Activated naive CD8-positive, alpha-beta T cell (primary cell): ENCODE measurements at regions not wholly inside any gene's neighbourhood (a gene's known extent, or its start where the extent isn't known, plus 50 kb on each side); places are given as distances from the start of the nearest gene placed in this dataset.
A peak's percentile ranks its signal among the peaks of the same experiment; 100 is the strongest.
"Not testable (repeated sequence)": the region's sequence is repeated elsewhere in the genome, so short reads cannot be mapped to it uniquely, and the experiment has no call there.

Experiments used
- H3K27ac Mint-ChIP-seq: one replicate; pipeline ENCODE4 v1.8.0; 2021; ENCODE audit warnings: mixed read lengths
- H3K27me3 Mint-ChIP-seq: one replicate; pipeline ENCODE4 v1.8.0; 2021; ENCODE audit warnings: mixed read lengths
- H3K36me3 Mint-ChIP-seq: one replicate; pipeline ENCODE4 v1.8.0; 2021; ENCODE audit warnings: mixed read lengths
- H3K4me1 Mint-ChIP-seq: one replicate; pipeline ENCODE4 v1.8.0; 2021; ENCODE audit warnings: low read depth, mixed read lengths
- H3K4me3 Mint-ChIP-seq: one replicate; pipeline ENCODE4 v1.8.0; 2021; ENCODE audit warnings: mild to moderate bottlenecking, mixed read lengths
- H3K9me3 Mint-ChIP-seq: one replicate; pipeline ENCODE4 v1.8.0; 2021; ENCODE audit warnings: low read depth, mixed read lengths

DNA sequence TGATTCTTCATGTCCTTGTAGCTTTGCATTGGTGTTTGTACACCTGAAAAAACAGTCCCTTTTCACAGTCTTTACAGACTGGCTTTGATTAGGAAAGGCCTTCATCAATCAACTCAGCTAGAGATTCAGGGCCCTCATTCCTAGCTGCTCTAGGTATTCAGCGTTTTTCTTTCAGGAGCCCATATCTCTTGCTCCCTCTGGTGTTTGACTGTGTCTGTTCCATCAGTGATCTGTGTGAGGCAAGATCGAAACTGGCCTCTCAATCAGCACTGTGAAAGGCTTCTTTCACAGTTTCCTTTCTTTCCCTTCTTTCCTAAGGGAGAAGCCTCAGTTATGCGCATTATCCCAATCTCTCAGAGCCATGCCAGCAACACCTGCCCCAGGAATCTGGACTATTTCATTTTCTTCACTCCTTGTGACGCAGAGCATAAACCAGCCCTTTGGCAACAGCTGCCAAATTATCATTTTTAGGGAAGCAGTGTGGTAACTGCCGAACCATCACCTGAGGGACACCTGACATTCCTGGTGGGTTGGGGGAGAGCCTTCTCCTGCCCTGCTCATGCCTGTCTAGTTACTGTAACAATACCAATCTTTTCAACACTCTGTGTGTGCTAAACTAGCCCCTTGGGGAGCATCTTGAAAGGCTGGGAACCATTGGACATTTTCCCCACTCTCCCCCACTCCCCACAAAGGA is 75.7 kb upstream of the CCDC71L start:
- Mint-ChIP-seq H3K9me3 (no peaks in the 10 kb centered on the region), H3K36me3 (no peaks in the 10 kb centered on the region), H3K4me1 (peaks cover 34% of the 10 kb centered on the region), H3K4me3 (peak overlapping the region; percentile 40), H3K27me3 (no peaks in the 10 kb centered on the region), H3K27ac (peak overlapping the region; percentile 75)

DNA sequence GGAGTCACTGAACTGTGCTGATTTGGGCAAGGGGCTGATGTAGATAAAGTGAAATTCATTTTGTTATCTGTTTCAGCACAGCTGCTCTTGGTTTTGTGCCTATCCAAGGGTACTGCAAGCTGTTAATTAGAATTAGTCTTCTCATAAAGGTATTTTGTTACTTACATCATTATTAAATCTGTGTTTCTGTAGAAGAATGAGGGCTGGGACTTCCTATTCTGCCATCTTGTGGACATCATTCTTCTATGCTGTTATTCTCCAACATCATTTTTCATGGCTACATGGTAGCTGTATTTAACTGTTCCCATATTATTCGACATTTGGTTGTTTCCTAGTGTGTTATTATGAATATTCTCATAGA is 76.2 kb upstream of the CCDC71L start:
- H3K4me1 Mint-ChIP-seq = peaks cover 29% of the 10 kb centered on the region
- H3K27me3 Mint-ChIP-seq = no peaks in the 10 kb centered on the region
- no peak overlapping the region for H3K27ac Mint-ChIP-seq
- H3K36me3 Mint-ChIP-seq = no peaks in the 10 kb centered on the region
- no peaks in the 10 kb centered on the region for H3K9me3 Mint-ChIP-seq
- no peak overlapping the region for H3K4me3 Mint-ChIP-seq

GRCh38 chr7:106740806-106741205 is 79.8 kb upstream of the CCDC71L start:
- Mint-ChIP-seq H3K36me3 (no peaks in the 10 kb centered on the region), H3K27me3 (no peaks in the 10 kb centered on the region), H3K9me3 (no peaks in the 10 kb centered on the region), H3K27ac (no peak overlapping the region), H3K4me1 (peaks cover 21% of the 10 kb centered on the region), H3K4me3 (no peak overlapping the region)

GRCh38 chr7:106744563-106745091 is 83.7 kb upstream of the CCDC71L start:
- peaks cover 3% of the 10 kb centered on the region for H3K36me3 Mint-ChIP-seq
- H3K27me3 Mint-ChIP-seq = no peaks in the 10 kb centered on the region
- no peaks in the 10 kb centered on the region for H3K9me3 Mint-ChIP-seq
- no peak overlapping the region for H3K27ac Mint-ChIP-seq
- peaks cover 7% of the 10 kb centered on the region for H3K4me1 Mint-ChIP-seq
- no peak overlapping the region for H3K4me3 Mint-ChIP-seq

DNA sequence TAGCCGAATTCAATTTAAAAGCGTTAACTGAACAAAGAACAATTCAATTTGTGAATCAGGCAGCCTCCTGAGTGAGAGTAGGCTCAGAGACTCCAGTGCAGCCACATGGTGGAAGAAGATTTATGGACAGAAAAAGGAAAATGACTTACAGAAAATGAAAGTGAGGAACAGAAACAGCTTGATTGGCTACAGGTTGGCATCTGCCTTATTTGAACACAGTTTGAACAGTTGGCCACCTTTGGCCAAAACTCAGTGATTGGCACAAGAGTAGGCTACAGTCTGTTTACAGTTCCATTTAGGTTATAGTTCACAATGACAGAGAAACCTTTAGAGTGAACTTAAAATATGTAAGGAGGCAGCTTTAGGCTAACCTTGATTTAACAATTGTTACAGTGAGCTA is 86.3 kb upstream of the CCDC71L start:
- not testable (repeated sequence) for H3K27me3 Mint-ChIP-seq, H3K4me3 Mint-ChIP-seq, H3K9me3 Mint-ChIP-seq, H3K4me1 Mint-ChIP-seq, H3K36me3 Mint-ChIP-seq, H3K27ac Mint-ChIP-seq

DNA sequence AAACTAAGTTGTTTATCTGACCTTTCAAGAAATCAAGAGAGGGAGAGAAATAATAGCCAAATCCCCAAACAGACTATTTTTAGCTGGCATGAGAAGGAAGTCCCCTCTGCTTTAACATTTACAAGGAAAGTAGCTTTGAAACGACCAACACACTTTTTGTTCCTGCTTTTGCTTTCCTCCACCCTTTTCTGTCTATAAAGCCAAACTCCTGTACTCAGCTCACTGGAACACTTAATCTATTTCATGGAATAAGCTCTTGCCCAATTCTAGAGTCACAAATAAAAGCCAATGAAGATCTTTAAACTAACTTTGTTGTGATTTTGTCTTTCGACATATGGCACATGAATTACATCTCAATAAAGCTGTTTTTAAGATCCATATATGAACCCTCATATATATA is 86.8 kb upstream of the CCDC71L start:
- H3K4me3 Mint-ChIP-seq = no peak overlapping the region
- H3K36me3 Mint-ChIP-seq = peaks cover 3% of the 10 kb centered on the region
- H3K4me1 Mint-ChIP-seq = peaks cover 7% of the 10 kb centered on the region
- no peaks in the 10 kb centered on the region for H3K27me3 Mint-ChIP-seq
- no peak overlapping the region for H3K27ac Mint-ChIP-seq
- no peaks in the 10 kb centered on the region for H3K9me3 Mint-ChIP-seq

- Mint-ChIP-seq H3K27ac (no peak overlapping the region), H3K4me1 (peaks cover 7% of the 10 kb centered on the region), H3K4me3 (no peak overlapping the region), H3K9me3 (peaks cover 3% of the 10 kb centered on the region), H3K36me3 (peaks cover 5% of the 10 kb centered on the region), H3K27me3 (no peaks in the 10 kb centered on the region)
Observed at GRCh38 chr7:106749165-106749564, 88.2 kb upstream of the CCDC71L start.

GRCh38 chr7:106750773-106751172 is 89.8 kb upstream of the CCDC71L start:
- Mint-ChIP-seq H3K27me3 (no peaks in the 10 kb centered on the region), H3K27ac (no peak overlapping the region), H3K4me1 (peaks cover 1% of the 10 kb centered on the region), H3K9me3 (peaks cover 4% of the 10 kb centered on the region), H3K4me3 (no peak overlapping the region), H3K36me3 (peaks cover 8% of the 10 kb centered on the region)

DNA sequence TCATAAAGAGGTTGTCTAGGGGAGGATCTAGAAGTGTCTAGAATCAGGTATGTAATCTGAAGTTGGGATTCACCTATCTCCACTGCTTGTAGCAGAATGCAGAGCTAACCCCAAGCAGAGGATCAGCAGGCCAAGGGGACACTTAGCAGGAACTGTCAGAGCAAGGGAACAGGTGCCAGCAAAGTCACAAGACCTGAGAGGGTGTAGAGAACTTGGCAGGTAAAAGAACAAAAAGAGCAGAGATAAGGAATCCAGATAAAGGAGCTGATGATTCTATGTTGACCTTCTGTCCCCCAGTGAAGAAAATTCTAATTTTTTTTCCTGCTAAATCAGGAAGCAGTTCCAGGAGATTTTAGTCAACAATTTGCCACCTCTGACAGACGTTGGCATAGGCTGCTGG is 91.4 kb upstream of the CCDC71L start:
- Mint-ChIP-seq H3K27ac (no peak overlapping the region), H3K27me3 (no peaks in the 10 kb centered on the region), H3K4me3 (no peak overlapping the region), H3K36me3 (peaks cover 12% of the 10 kb centered on the region), H3K9me3 (peaks cover 4% of the 10 kb centered on the region), H3K4me1 (no peaks in the 10 kb centered on the region)

GRCh38 chr7:106755024-106755423 is 94.1 kb upstream of the CCDC71L start:
- H3K27me3 Mint-ChIP-seq, H3K4me1 Mint-ChIP-seq, H3K9me3 Mint-ChIP-seq, H3K36me3 Mint-ChIP-seq, H3K27ac Mint-ChIP-seq, H3K4me3 Mint-ChIP-seq: not testable (repeated sequence)

GRCh38 chr7:106755641-106756040 is 94.7 kb upstream of the CCDC71L start:
- Mint-ChIP-seq H3K4me3 (no peak overlapping the region), H3K27me3 (no peaks in the 10 kb centered on the region), H3K4me1 (no peaks in the 10 kb centered on the region), H3K36me3 (peaks cover 9% of the 10 kb centered on the region), H3K9me3 (peaks cover 4% of the 10 kb centered on the region), H3K27ac (no peak overlapping the region)

- H3K4me3 Mint-ChIP-seq = no peak overlapping the region
- peaks cover 4% of the 10 kb centered on the region for H3K9me3 Mint-ChIP-seq
- H3K27me3 Mint-ChIP-seq = no peaks in the 10 kb centered on the region
- no peaks in the 10 kb centered on the region for H3K4me1 Mint-ChIP-seq
- no peak overlapping the region for H3K27ac Mint-ChIP-seq
- H3K36me3 Mint-ChIP-seq = peaks cover 9% of the 10 kb centered on the region
Observed at GRCh38 chr7:106756071-106756470, 95.1 kb upstream of the CCDC71L start.

- H3K27me3 Mint-ChIP-seq = no peaks in the 10 kb centered on the region
- no peaks in the 10 kb centered on the region for H3K4me1 Mint-ChIP-seq
- peaks cover 4% of the 10 kb centered on the region for H3K9me3 Mint-ChIP-seq
- H3K36me3 Mint-ChIP-seq = peaks cover 9% of the 10 kb centered on the region
- H3K27ac Mint-ChIP-seq = no peak overlapping the region
- no peak overlapping the region for H3K4me3 Mint-ChIP-seq
Observed at GRCh38 chr7:106756884-106757283, 95.9 kb upstream of the CCDC71L start.

DNA sequence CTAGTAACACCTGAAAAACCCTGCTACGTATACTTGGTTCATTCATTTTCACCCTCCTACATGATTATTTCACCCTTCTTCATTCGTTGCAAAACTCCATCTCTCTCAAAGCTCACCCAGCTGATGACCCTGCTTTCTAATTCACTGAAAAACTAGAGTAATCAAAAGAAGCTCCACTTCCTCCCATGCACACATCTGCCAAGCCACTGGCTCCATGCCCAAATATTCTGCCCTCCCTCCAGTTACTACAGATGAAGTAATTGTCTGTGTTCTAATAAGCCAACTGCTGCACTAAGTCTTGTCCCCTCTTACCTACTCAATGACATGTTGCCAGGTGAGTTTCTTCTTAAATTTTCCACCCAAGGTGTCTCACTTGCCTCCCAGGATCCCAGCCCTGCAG is 96.9 kb upstream of the CCDC71L start:
- Mint-ChIP-seq H3K36me3 (peaks cover 9% of the 10 kb centered on the region), H3K27me3 (no peaks in the 10 kb centered on the region)

DNA sequence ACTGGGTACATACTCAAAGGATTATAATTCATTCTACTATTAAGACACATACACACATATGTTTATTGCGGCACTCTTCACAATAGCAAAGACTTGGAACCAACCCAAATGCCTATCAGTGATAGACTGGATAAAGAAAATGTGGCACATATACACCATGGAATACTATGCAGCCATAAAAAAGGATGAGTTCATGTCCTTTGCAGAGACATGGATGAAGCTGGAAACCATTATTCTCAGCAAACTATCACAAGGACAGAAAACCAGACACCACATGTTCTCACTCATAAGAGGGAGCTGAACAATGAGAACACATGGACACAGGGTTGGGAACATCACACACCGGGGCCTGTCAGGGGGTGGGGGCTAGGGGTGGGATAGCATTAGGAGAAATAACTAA is 101.9 kb upstream of the CCDC71L start:
- H3K9me3 Mint-ChIP-seq, H3K27ac Mint-ChIP-seq, H3K4me3 Mint-ChIP-seq, H3K27me3 Mint-ChIP-seq, H3K36me3 Mint-ChIP-seq: not testable (repeated sequence)
- H3K4me1 Mint-ChIP-seq = peaks cover 22% of the 10 kb centered on the region

More for the DNA sequence above, 96.9 kb upstream of the CCDC71L start:
- H3K27ac Mint-ChIP-seq = no peak overlapping the region
- no peak overlapping the region for H3K4me3 Mint-ChIP-seq
- H3K4me1 Mint-ChIP-seq = no peaks in the 10 kb centered on the region
- H3K9me3 Mint-ChIP-seq = peaks cover 4% of the 10 kb centered on the region

DNA sequence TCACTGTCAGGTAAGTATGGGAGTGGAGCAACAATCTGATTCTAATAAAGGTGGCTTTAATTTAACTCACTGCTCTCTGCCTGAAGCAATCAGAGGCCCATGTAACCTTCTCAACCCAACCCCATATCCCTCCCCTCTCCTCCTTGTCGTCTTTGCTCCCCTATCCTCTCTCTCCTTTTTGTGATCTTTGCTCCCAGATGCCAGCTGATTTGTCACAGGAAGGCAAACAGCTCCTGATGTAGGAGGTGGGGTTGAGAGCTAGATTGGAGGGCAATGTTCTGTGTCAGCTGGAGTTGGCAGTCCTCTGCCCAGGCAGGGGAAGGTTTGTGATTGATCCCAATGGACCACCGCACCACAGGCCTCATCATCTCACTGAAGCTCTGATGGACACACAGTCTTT is 101.4 kb upstream of the PIK3CG start:
- Mint-ChIP-seq H3K9me3 (no peaks in the 10 kb centered on the region), H3K27me3 (no peaks in the 10 kb centered on the region), H3K36me3 (no peaks in the 10 kb centered on the region), H3K27ac (no peak overlapping the region), H3K4me3 (no peak overlapping the region), H3K4me1 (peaks cover 30% of the 10 kb centered on the region)
